MM.1S (cell line): ENCODE measurements at regions not wholly inside any gene's neighbourhood (a gene's known extent, or its start where the extent isn't known, plus 50 kb on each side); places are given as distances from the start of the nearest gene placed in this dataset.

Experiments
- DNase-seq: peaks from one replicate; pipeline ENCODE4 v3.0.0-alpha.2; 2015
- H2AFZ ChIP-seq: fragments of 300-600 bp; sonication (generic); 2 replicates; pipeline ENCODE4 v1.6.0; 2016; ENCODE audit warnings: antibody characterized with exemption, low read length
- H3F3A ChIP-seq: fragments of 300-600 bp; sonication (generic); 2 replicates; pipeline ENCODE4 v1.6.1; 2016; ENCODE audit warnings: mild to moderate bottlenecking, antibody characterized with exemption, low read length, moderate library complexity, mixed read lengths; ENCODE audit not compliant: insufficient read depth
- H3K27ac ChIP-seq: fragments of 300-600 bp; sonication (generic); 2 replicates; pipeline ENCODE4 v1.5.1; 2016; ENCODE audit warnings: mild to moderate bottlenecking, low read length
- H3K27me3 ChIP-seq: fragments of 300-600 bp; sonication (generic); replicated peaks from 2 replicates; pipeline ENCODE4 v1.6.0; 2016; ENCODE audit warnings: low read length; ENCODE audit not compliant: insufficient read depth
- H3K36me3 ChIP-seq: fragments of 300-600 bp; sonication (generic); replicated peaks from 2 replicates; pipeline ENCODE4 v1.6.1; 2016; ENCODE audit warnings: mild to moderate bottlenecking, low read length, mixed read lengths; ENCODE audit not compliant: insufficient read depth
- H3K4me1 ChIP-seq: fragments of 300-600 bp; sonication (generic); 2 replicates; pipeline ENCODE4 v1.6.1; 2016; ENCODE audit warnings: low read length, mixed read lengths
- H3K4me2 ChIP-seq: fragments of 300-600 bp; sonication (generic); 2 replicates; pipeline ENCODE4 v1.6.0; 2016; ENCODE audit warnings: low read depth, low read length
- H3K4me3 ChIP-seq: fragments of 300-600 bp; sonication (generic); 2 replicates; pipeline ENCODE4 v1.5.1; 2016; ENCODE audit warnings: low read length, mixed read lengths
- H3K79me2 ChIP-seq: fragments of 300-600 bp; sonication (generic); 2 replicates; pipeline ENCODE4 v1.6.1; 2016; ENCODE audit warnings: mixed run types, low read length, mixed read lengths
- H3K9ac ChIP-seq: fragments of 300-600 bp; sonication (generic); 2 replicates; pipeline ENCODE4 v1.6.1; 2016; ENCODE audit warnings: low read length, mixed read lengths
- H3K9me2 ChIP-seq: fragments of 300-600 bp; sonication (generic); replicated peaks from 2 replicates; pipeline ENCODE4 v1.6.1; 2016; ENCODE audit warnings: mild to moderate bottlenecking, low read length, mixed read lengths; ENCODE audit not compliant: insufficient read depth
- H3K9me3 ChIP-seq: fragments of 300-600 bp; sonication (generic); replicated peaks from 2 replicates; pipeline ENCODE4 v1.6.1; 2016; ENCODE audit warnings: mild to moderate bottlenecking, low read length, mixed read lengths; ENCODE audit not compliant: insufficient read depth
- H4K20me1 ChIP-seq: fragments of 300-600 bp; sonication (generic); 2 replicates; pipeline ENCODE4 v1.6.1; 2016; ENCODE audit warnings: mild to moderate bottlenecking, low read length, moderate library complexity, mixed read lengths; ENCODE audit not compliant: insufficient read depth
- EZH2 ChIP-seq: fragments of 300-600 bp; sonication (generic); optimal IDR thresholded peaks from 2 replicates; pipeline ENCODE3; 2017; ENCODE audit warnings: low read depth, mild to moderate bottlenecking, antibody characterized with exemption, low read length, mixed read lengths
- EZH2phosphoT487 ChIP-seq: fragments of 300-600 bp; sonication (generic); IDR thresholded peaks from 2 replicates; pipeline ENCODE4 v1.6.1; 2018; ENCODE audit warnings: antibody characterized with exemption, low read length
- TF ChIP-seq, protein P1 (sequence below): fragments of 300-600 bp; sonication (generic); IDR thresholded peaks from 2 replicates; pipeline ENCODE4 v1.5.1; 2016; ENCODE audit warnings: antibody characterized with exemption, low read length, mixed read lengths

DNA sequence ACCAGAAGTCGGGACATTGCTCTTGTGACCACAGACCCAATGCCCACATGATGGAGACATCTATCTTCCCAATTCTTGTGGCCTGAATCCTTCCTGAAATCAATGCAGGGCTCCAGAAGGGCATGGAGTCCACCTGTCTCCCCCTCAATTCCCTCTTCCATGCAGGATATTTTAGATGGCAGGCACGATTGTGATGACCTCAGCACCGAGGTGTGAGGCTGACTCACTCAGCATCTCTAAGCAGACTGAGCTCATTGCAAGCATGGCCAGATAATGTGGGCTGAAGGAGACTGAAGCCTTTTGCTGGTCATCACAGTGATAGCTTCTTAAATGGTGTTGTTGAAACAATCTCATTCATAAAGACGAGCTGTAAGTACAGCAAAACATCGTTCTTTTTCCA lies 374.9 kb upstream of the PODXL start:
- no peaks in the 10 kb centered on the region for H3F3A ChIP-seq
- no peaks in the 10 kb centered on the region for H3K4me1 ChIP-seq
- H4K20me1 ChIP-seq, result no peaks in the 10 kb centered on the region
- H3K36me3 ChIP-seq, result no peaks in the 10 kb centered on the region
- DNase-seq, result no peak
- no peaks in the 10 kb centered on the region for H3K27me3 ChIP-seq
- no peaks in the 10 kb centered on the region for H3K9me2 ChIP-seq
- H2AFZ ChIP-seq, result no peak overlapping the region
- no peaks in the 10 kb centered on the region for H3K79me2 ChIP-seq
- TF ChIP-seq, protein P1, sequence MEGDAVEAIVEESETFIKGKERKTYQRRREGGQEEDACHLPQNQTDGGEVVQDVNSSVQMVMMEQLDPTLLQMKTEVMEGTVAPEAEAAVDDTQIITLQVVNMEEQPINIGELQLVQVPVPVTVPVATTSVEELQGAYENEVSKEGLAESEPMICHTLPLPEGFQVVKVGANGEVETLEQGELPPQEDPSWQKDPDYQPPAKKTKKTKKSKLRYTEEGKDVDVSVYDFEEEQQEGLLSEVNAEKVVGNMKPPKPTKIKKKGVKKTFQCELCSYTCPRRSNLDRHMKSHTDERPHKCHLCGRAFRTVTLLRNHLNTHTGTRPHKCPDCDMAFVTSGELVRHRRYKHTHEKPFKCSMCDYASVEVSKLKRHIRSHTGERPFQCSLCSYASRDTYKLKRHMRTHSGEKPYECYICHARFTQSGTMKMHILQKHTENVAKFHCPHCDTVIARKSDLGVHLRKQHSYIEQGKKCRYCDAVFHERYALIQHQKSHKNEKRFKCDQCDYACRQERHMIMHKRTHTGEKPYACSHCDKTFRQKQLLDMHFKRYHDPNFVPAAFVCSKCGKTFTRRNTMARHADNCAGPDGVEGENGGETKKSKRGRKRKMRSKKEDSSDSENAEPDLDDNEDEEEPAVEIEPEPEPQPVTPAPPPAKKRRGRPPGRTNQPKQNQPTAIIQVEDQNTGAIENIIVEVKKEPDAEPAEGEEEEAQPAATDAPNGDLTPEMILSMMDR, result no peak
- H3K4me2 ChIP-seq, result no peak overlapping the region
- no peak overlapping the region for H3K4me3 ChIP-seq
- H3K9ac ChIP-seq, result no peak overlapping the region
- H3K27ac ChIP-seq, result no peak overlapping the region
- no peaks in the 10 kb centered on the region for H3K9me3 ChIP-seq

DNA sequence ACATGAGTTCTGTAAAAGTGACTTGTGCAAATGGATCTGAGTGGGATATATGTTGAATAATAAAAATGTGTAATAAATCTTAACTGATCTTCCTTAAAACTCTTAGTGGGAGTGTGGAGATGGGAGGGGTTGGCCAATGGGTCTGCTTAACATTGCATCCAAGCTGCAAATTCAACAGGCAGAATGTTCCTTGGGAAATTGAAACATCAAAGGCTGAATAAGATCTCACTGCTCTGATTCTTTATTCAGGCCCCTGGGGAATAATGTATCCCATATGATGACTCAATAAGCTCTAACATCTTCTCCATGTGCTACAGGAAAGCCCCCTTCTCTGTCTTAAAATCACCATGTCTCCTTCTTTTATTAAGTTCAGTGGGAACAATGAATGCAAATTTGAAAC lies 373.2 kb upstream of the PODXL start:
- Histone ChIP-seq H3K4me2 (no peak overlapping the region), H3K9me2 (no peaks in the 10 kb centered on the region), H3K4me3 (no peak overlapping the region), H3K36me3 (no peaks in the 10 kb centered on the region), H3F3A (no peaks in the 10 kb centered on the region), H3K9me3 (no peaks in the 10 kb centered on the region), H3K9ac (no peak overlapping the region), H3K4me1 (no peaks in the 10 kb centered on the region), H3K27ac (no peak overlapping the region), H4K20me1 (no peaks in the 10 kb centered on the region), H2AFZ (no peak overlapping the region), H3K79me2 (no peaks in the 10 kb centered on the region), H3K27me3 (no peaks in the 10 kb centered on the region)
- no peak for DNase-seq
- TF ChIP-seq EZH2, result no peak
- TF ChIP-seq EZH2phosphoT487, result no peak
- TF ChIP-seq, protein P1, result no peak

- no peaks in the 10 kb centered on the region for H3K79me2 ChIP-seq
- H3K27ac ChIP-seq, result no peak overlapping the region
- TF ChIP-seq EZH2phosphoT487 (no peak), EZH2 (no peak)
- TF ChIP-seq, protein P1, result no peak
- H3F3A ChIP-seq, result no peaks in the 10 kb centered on the region
- no peak overlapping the region for H3K4me3 ChIP-seq
- no peak for DNase-seq
- H4K20me1 ChIP-seq, result no peaks in the 10 kb centered on the region
- no peaks in the 10 kb centered on the region for H3K36me3 ChIP-seq
- H3K9me2 ChIP-seq, result no peaks in the 10 kb centered on the region
- H3K4me1 ChIP-seq, result no peaks in the 10 kb centered on the region
- H3K27me3 ChIP-seq, result no peaks in the 10 kb centered on the region
- no peak overlapping the region for H3K4me2 ChIP-seq
- no peaks in the 10 kb centered on the region for H3K9me3 ChIP-seq
- H3K9ac ChIP-seq, result no peak overlapping the region
- no peak overlapping the region for H2AFZ ChIP-seq
Observed at GRCh38 chr7:131927770-131928423, 371.5 kb upstream of the PODXL start.
